Hepatocyte (in vitro differentiated cells): ENCODE measurements at regions not wholly inside any gene's neighbourhood (a gene's known extent, or its start where the extent isn't known, plus 50 kb on each side); places are given as distances from the start of the nearest gene placed in this dataset.

Experiments used
- DNase-seq: peaks from one replicate; pipeline ENCODE4 v3.0.0-alpha.2; 2016; ENCODE audit warnings: low spot score
- H2AFZ ChIP-seq: fragments of 200-600 bp; sonication (generic); 2 replicates; pipeline ENCODE4 v1.6.0; 2016; ENCODE audit warnings: antibody characterized with exemption, mild to moderate bottlenecking
- H3K27ac ChIP-seq: fragments of 200-600 bp; sonication (generic); 2 replicates; pipeline ENCODE4 v1.5.1; 2016; ENCODE audit warnings: mild to moderate bottlenecking
- H3K27me3 ChIP-seq: fragments of 200-600 bp; sonication (generic); 2 replicates; pipeline ENCODE4 v1.6.1; 2016
- H3K36me3 ChIP-seq: fragments of 200-600 bp; sonication (generic); replicated peaks from 2 replicates; pipeline ENCODE4 v1.5.1; 2016; ENCODE audit warnings: low read depth; ENCODE audit not compliant: insufficient read depth
- H3K4me1 ChIP-seq: fragments of 200-600 bp; sonication (generic); 2 replicates; pipeline ENCODE4 v1.5.1; 2016; ENCODE audit warnings: mild to moderate bottlenecking, moderate library complexity; ENCODE audit not compliant: insufficient read depth
- H3K4me2 ChIP-seq: fragments of 200-600 bp; sonication (generic); 2 replicates; pipeline ENCODE4 v1.6.0; 2016
- H3K4me3 ChIP-seq: fragments of 200-600 bp; sonication (generic); 2 replicates; pipeline ENCODE4 v1.5.1; 2016; ENCODE audit warnings: mild to moderate bottlenecking
- H3K79me2 ChIP-seq: fragments of 200-600 bp; sonication (generic); 2 replicates; pipeline ENCODE4 v1.6.0; 2017; ENCODE audit warnings: mild to moderate bottlenecking
- H3K9me2 ChIP-seq: fragments of 200-600 bp; sonication (generic); replicated peaks from 2 replicates; pipeline ENCODE4 v1.6.0; 2017; ENCODE audit warnings: mild to moderate bottlenecking; ENCODE audit not compliant: insufficient read depth
- H3K9me3 ChIP-seq: fragments of 200-600 bp; sonication (generic); 2 replicates; pipeline ENCODE4 v1.5.1; 2016; ENCODE audit warnings: low read depth, mild to moderate bottlenecking
- H4K20me1 ChIP-seq: fragments of 200-600 bp; sonication (generic); 2 replicates; pipeline ENCODE4 v1.6.0; 2016; ENCODE audit warnings: mild to moderate bottlenecking; ENCODE audit not compliant: insufficient read depth, poor library complexity, severe bottlenecking
- CTCF ChIP-seq: fragments of 200-600 bp; sonication (generic); IDR thresholded peaks from 2 replicates; pipeline ENCODE4 v1.5.1; 2016; ENCODE audit warnings: antibody characterized with exemption, mild to moderate bottlenecking; ENCODE audit not compliant: poor library complexity
- EZH2 ChIP-seq: fragments of 200-600 bp; sonication (generic); IDR thresholded peaks from 2 replicates; pipeline ENCODE4 v1.6.1; 2016; ENCODE audit warnings: antibody characterized with exemption, mild to moderate bottlenecking, borderline replicate concordance
- EZH2phosphoT487 ChIP-seq: fragments of 200-600 bp; sonication (generic); IDR thresholded peaks from one replicate; pipeline ENCODE4 v1.6.1; 2018; ENCODE audit warnings: antibody characterized with exemption, mild to moderate bottlenecking, low read depth, moderate library complexity; ENCODE audit not compliant: unreplicated experiment, severe bottlenecking
- WGBS: methylation state at CpG from one replicate; pipeline ENCODE4 v1.1.6; 2016; ENCODE audit warnings: low lambda C conversion rate; ENCODE audit errors: missing lambda C conversion rate; 5-methylcytosine and 5-hydroxymethylcytosine counted together

- Histone ChIP-seq H3K9me3 (no peaks in the 10 kb centered on the region), H4K20me1 (no peaks in the 10 kb centered on the region), H3K4me1 (peaks cover under 1% of the 10 kb centered on the region), H3K4me2 (no peak overlapping the region), H3K27me3 (no peaks in the 10 kb centered on the region), H3K36me3 (no peaks in the 10 kb centered on the region), H3K79me2 (peaks cover 31% of the 10 kb centered on the region), H2AFZ (no peak overlapping the region), H3K9me2 (no peaks in the 10 kb centered on the region), H3K4me3 (no peak overlapping the region), H3K27ac (no peak overlapping the region)
- DNase-seq: no peak
- 89% methylated on average over 10 of the region's 10 CpGs for WGBS
- no peak for TF ChIP-seq CTCF
- no peak for TF ChIP-seq EZH2
- TF ChIP-seq EZH2phosphoT487: no peak
These were observed 51.1 kb downstream of the GARRE1 start for GRCh38 chr19:34305221-34306083.

GRCh38 chr19:34306213-34306661 is 51.9 kb downstream of the GARRE1 start:
- peaks cover 31% of the 10 kb centered on the region for H3K79me2 ChIP-seq
- no peaks in the 10 kb centered on the region for H3K36me3 ChIP-seq
- no peak for DNase-seq
- H3K27ac ChIP-seq: no peak overlapping the region
- H3K9me2 ChIP-seq: no peaks in the 10 kb centered on the region
- H3K4me3 ChIP-seq: no peak overlapping the region
- H3K4me2 ChIP-seq: no peak overlapping the region
- 65% methylated on average over 2 of the region's 2 CpGs for WGBS
- no peaks in the 10 kb centered on the region for H3K4me1 ChIP-seq
- H3K9me3 ChIP-seq: no peaks in the 10 kb centered on the region
- no peaks in the 10 kb centered on the region for H4K20me1 ChIP-seq
- no peaks in the 10 kb centered on the region for H3K27me3 ChIP-seq
- TF ChIP-seq EZH2 (no peak), CTCF (no peak), EZH2phosphoT487 (no peak)
- H2AFZ ChIP-seq: no peak overlapping the region

- H3K9me3 ChIP-seq: no peaks in the 10 kb centered on the region
- no peaks in the 10 kb centered on the region for H4K20me1 ChIP-seq
- WGBS: 90% methylated on average over 6 of the region's 6 CpGs
- no peak overlapping the region for H2AFZ ChIP-seq
- H3K36me3 ChIP-seq: no peaks in the 10 kb centered on the region
- H3K4me1 ChIP-seq: no peaks in the 10 kb centered on the region
- no peak overlapping the region for H3K4me3 ChIP-seq
- H3K27me3 ChIP-seq: no peaks in the 10 kb centered on the region
- no peak for DNase-seq
- TF ChIP-seq EZH2 (no peak), CTCF (no peak), EZH2phosphoT487 (no peak)
- no peak overlapping the region for H3K4me2 ChIP-seq
- no peak overlapping the region for H3K27ac ChIP-seq
- no peaks in the 10 kb centered on the region for H3K9me2 ChIP-seq
- H3K79me2 ChIP-seq: peaks cover 34% of the 10 kb centered on the region
These were observed 52.5 kb downstream of the GARRE1 start for GRCh38 chr19:34306824-34307223.
